ENCODE measurements at regions not wholly inside any gene's neighbourhood (a gene's known extent, or its start where the extent isn't known, plus 50 kb on each side); places are given as distances from the start of the nearest gene placed in this dataset.
"Not testable (repeated sequence)": the region's sequence is repeated elsewhere in the genome, so short reads cannot be mapped to it uniquely, and the experiment has no call there.

DNA sequence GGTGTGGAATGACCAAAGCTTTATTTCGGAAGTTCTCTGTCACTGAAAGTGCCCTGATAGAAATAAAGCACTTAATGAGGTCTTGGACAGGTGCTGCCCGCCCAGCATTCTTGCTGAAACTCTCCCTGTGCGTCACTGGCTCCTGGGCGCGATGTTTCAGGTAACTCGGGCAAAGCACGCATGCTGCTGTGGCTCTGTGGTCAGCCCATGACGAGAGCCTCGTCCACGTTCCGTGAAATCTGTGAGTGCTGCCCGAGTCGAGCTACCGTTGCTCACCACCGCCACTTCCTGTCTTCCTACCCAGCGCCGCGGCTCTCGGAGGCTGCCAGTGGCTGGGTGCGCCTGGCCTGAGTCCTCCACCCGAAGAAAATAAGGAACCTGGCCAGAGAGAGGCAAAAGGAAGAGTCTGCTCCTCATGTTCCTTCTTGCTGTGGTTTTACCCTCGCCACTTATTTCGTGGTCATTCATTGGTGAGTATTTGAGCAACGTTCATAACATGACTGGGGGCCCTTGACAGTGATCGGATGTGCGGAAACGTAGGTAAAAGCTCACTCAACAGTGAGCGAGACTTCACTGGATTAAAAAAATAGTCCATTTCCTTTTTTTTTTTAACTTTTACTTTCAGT is 95.5 kb downstream of the MAP3K8 start:
- Histone ChIP-seq H3K27ac (ENCODE audit: low read depth, low read length) (peak overlapping the region; percentile 91), H3K4me1 (ENCODE audit: insufficient read depth, low read length) (peaks cover 71% of the 10 kb centered on the region), H3K36me3 (ENCODE audit: insufficient read depth, low read length) (no peaks in the 10 kb centered on the region), H3K4me3 (ENCODE audit: low read length) (peak overlapping the region; percentile 81), H3K27me3 (ENCODE audit: insufficient read depth, low read length, poor library complexity, severe bottlenecking) (no peaks in the 10 kb centered on the region), H3K9me3 (ENCODE audit: low read length) (no peaks in the 10 kb centered on the region)
- Mint-ChIP-seq H3K27me3 (no peaks in the 10 kb centered on the region), H3K4me3 (peak overlapping the region; percentile 83 to 92 (median 89)), H3K4me1 (peaks cover 73 to 89% (median 77%) of the 10 kb centered on the region in 3 donors), H3K36me3 (peaks cover 0 to 2% (median 0%) of the 10 kb centered on the region in 3 donors), H3K9me3 (no peaks in the 10 kb centered on the region), H3K27ac (peak overlapping the region; percentile 94 to 100 (median 98))
- ChIA-PET CTCF (interaction anchor here (0.5 to 8.1 kb wide), 11 partner anchors 24 to 118 kb away, joined by 3 to 66 read pairs (median 4); no protein-coding TSS in a partner anchor), POLR2A (interaction anchor here (0.9 to 2.7 kb wide), 11 partner anchors 9 to 131 kb away, joined by 3 to 24 read pairs (median 5); partner anchors contain the start of gene MAP3K8)
- peak; percentile 71 to 92 (median 84) for DNase-seq

DNA sequence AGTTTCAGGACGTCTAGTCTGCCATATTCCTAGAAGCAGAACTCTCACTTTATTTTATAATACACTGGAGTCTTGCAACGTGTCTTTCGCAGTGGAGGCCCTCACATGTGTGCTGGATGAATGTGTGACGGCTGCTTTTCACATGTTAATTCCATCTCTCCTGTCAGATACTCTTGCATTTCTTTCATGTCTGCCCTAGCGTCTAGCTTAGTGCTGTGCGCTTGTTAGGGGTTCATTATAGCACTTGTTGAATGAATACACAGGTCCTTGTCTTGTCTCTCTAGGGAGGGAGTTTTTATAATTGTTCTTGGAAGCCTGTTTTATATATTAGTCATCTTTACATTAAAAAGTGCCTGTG is 94.4 kb downstream of the MAP3K8 start:
- no peaks in the 10 kb centered on the region for H3K36me3 ChIP-seq (ENCODE audit: insufficient read depth, low read length)
- Mint-ChIP-seq H3K27me3 (no peaks in the 10 kb centered on the region), H3K27ac (peak overlapping the region; percentile 90 to 98 (median 97)), H3K9me3 (no peaks in the 10 kb centered on the region), H3K4me3 (peak overlapping the region in 6 of 7 donors; percentile 27 to 88 (median 76)), H3K4me1 (peaks cover 74 to 88% (median 77%) of the 10 kb centered on the region in 3 donors), H3K36me3 (peaks cover 0 to 2% (median 0%) of the 10 kb centered on the region in 3 donors)
- no peak overlapping the region for H3K4me3 ChIP-seq (ENCODE audit: low read length)
- ChIA-PET POLR2A (interaction anchor here (0.8 to 2.7 kb wide), 3 partner anchors 27 to 110 kb away, joined by 3 to 22 read pairs (median 3); partner anchors contain the start of gene MAP3K8), CTCF (interaction anchor here (1.2 to 8.1 kb wide), 7 partner anchors 25 to 117 kb away, joined by 3 to 66 read pairs (median 9); no protein-coding TSS in a partner anchor)
- DNase-seq: no peak
- H3K4me1 ChIP-seq (ENCODE audit: insufficient read depth, low read length): peaks cover 72% of the 10 kb centered on the region
- no peaks in the 10 kb centered on the region for H3K9me3 ChIP-seq (ENCODE audit: low read length)
- H3K27ac ChIP-seq (ENCODE audit: low read depth, low read length): peak overlapping the region; percentile 10
- H3K27me3 ChIP-seq (ENCODE audit: insufficient read depth, low read length, poor library complexity, severe bottlenecking): no peaks in the 10 kb centered on the region

DNA sequence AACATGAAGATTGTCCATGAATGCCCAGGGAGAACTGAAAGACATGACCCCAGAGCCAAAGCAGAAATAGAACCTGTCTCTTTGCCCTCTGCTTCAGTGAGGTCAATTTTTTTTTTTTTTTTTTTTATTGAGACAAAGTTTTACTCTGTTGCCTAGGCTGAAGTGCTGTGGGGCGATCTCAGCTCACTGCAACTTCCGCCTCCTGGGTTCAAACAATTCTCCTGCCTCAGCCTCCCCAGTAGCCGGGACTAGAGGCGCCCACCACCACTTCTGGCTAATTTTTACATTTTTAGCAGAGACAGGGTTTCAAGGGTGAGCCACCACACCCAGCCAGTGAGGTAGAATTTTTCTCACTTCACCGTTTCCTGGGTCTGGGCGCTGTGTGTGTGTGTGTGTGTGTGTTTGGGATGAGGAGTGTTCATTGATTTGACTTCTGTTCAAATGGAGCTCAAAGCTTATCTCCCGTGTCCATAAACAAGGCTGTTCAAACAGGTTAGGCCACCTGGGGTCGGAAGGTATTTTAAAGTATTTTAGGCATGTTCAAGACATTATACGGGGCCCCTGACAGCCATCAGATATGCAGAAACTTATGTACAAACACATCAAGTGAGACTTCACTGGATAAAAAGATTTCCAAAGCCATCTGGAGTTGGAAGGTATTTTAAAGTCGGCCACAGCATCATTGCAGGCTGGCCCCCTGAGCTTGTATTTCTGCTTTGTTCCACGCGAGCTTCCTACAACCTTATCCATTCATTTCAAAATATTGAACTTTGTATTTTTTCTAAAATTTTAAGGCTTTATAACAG is 93.8 kb downstream of the MAP3K8 start:
- peak in 2 of 5 donors; percentile 10 to 61 for DNase-seq
- POLR2A ChIA-PET: interaction anchor here (0.6 to 2.7 kb wide), 4 partner anchors 26 to 109 kb away, joined by 3 to 22 read pairs (median 3); partner anchors contain the start of gene MAP3K8
- Histone ChIP-seq H3K27ac (ENCODE audit: low read depth, low read length) (peak overlapping the region; percentile 10), H3K36me3 (ENCODE audit: insufficient read depth, low read length) (no peaks in the 10 kb centered on the region), H3K27me3 (ENCODE audit: insufficient read depth, low read length, poor library complexity, severe bottlenecking) (no peaks in the 10 kb centered on the region), H3K9me3 (ENCODE audit: low read length) (no peaks in the 10 kb centered on the region), H3K4me3 (ENCODE audit: low read length) (no peak overlapping the region), H3K4me1 (ENCODE audit: insufficient read depth, low read length) (peaks cover 72% of the 10 kb centered on the region)
- Mint-ChIP-seq H3K9me3 (no peaks in the 10 kb centered on the region), H3K4me3 (peak overlapping the region; percentile 70 to 88 (median 79)), H3K27ac (peak overlapping the region; percentile 90 to 98 (median 97)), H3K4me1 (peaks cover 72 to 88% (median 77%) of the 10 kb centered on the region in 3 donors), H3K27me3 (no peaks in the 10 kb centered on the region), H3K36me3 (peaks cover 0 to 2% (median 0%) of the 10 kb centered on the region in 3 donors)
- CTCF ChIA-PET: interaction anchor here (1.2 to 8.1 kb wide), 5 partner anchors 25 to 116 kb away, joined by 3 to 66 read pairs (median 15); no protein-coding TSS in a partner anchor

DNA sequence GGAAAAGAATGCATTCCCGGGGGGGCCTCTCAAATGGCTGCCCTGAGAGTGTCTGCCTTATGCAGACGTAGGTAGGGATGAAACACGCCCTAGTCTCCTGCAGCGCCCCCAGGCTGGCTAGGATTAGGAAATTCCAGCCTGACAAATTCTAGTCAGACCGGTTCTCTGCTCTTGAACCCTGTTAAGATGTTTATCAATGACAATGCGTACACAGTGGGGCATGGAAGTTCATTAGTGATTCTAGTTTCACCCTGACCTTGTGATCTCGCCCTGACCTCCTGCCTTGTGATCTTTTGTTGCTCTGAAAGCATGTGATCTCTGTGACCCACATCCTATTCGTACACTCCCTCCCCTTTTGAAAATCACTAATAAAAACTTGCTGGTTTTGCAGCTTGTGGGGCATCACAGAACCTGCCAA is 88.7 kb downstream of the MAP3K8 start:
- H3K27me3 ChIP-seq (ENCODE audit: insufficient read depth, low read length, poor library complexity, severe bottlenecking); CTCF ChIA-PET; DNase-seq; H3K27me3 Mint-ChIP-seq; H3K36me3 Mint-ChIP-seq; H3K9me3 Mint-ChIP-seq; H3K4me3 ChIP-seq (ENCODE audit: low read length); H3K9me3 ChIP-seq (ENCODE audit: low read length); H3K36me3 ChIP-seq (ENCODE audit: insufficient read depth, low read length); H3K27ac ChIP-seq (ENCODE audit: low read depth, low read length): not testable (repeated sequence)
- H3K4me1 ChIP-seq (ENCODE audit: insufficient read depth, low read length): peaks cover 32% of the 10 kb centered on the region
- Mint-ChIP-seq H3K27ac (peak overlapping the region in 6 of 8 donors; percentile 33 to 66 (median 46)), H3K4me3 (peak overlapping the region in 4 of 7 donors; percentile 4 to 76 (median 52)), H3K4me1 (peaks cover 42 to 55% (median 49%) of the 10 kb centered on the region in 3 donors)
- POLR2A ChIA-PET: interaction anchor here (0.7 kb wide), 1 partner anchor 89 kb away, joined by 4 read pairs; no protein-coding TSS in a partner anchor

DNA sequence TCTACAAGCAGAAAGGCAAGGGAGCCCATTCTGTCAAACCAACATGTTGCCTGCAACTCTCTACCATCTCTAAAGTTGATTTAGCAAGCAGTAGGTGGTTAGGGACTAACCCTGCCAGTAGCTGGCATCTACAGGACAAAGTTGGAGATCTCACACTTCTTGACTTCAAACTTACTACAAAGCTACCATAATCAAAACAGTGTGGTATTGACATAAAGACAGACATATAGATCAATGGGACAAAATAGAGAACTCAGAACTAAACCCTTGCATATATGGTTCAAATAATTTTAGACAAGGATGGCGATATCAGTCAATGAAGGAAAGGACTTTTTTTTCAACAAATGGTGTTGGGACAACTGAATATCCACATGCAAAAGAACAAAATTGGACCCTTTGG is 84.9 kb downstream of the MAP3K8 start:
- no peaks in the 10 kb centered on the region for H3K9me3 ChIP-seq (ENCODE audit: low read length)
- POLR2A ChIA-PET: no interaction called here
- no peaks in the 10 kb centered on the region for H3K36me3 ChIP-seq (ENCODE audit: insufficient read depth, low read length)
- no peak overlapping the region for H3K27ac Mint-ChIP-seq
- H3K4me1 ChIP-seq (ENCODE audit: insufficient read depth, low read length): no peaks in the 10 kb centered on the region
- no peaks in the 10 kb centered on the region for H3K27me3 Mint-ChIP-seq
- H3K27ac ChIP-seq (ENCODE audit: low read depth, low read length): no peak overlapping the region
- CTCF ChIA-PET: interaction anchor here (1.0 to 2.4 kb wide), 2 partner anchors 14 to 27 kb away, joined by 3 to 9 read pairs; no protein-coding TSS in a partner anchor
- no peak overlapping the region for H3K4me3 Mint-ChIP-seq
- no peak overlapping the region for H3K4me3 ChIP-seq (ENCODE audit: low read length)
- peaks cover 18 to 24% (median 19%) of the 10 kb centered on the region in 3 donors for H3K4me1 Mint-ChIP-seq
- peaks cover 0 to 3% (median 0%) of the 10 kb centered on the region in 5 donors for H3K9me3 Mint-ChIP-seq
- H3K27me3 ChIP-seq (ENCODE audit: insufficient read depth, low read length, poor library complexity, severe bottlenecking): no peaks in the 10 kb centered on the region
- peaks cover 0 to 7% (median 1%) of the 10 kb centered on the region in 3 donors for H3K36me3 Mint-ChIP-seq
- no peak for DNase-seq
